KG1 (cell line): ENCODE measurements at regions not wholly inside any gene's neighbourhood (a gene's known extent, or its start where the extent isn't known, plus 50 kb on each side); places are given as distances from the start of the nearest gene placed in this dataset.
"Not testable (repeated sequence)": the region's sequence is repeated elsewhere in the genome, so short reads cannot be mapped to it uniquely, and the experiment has no call there.

Source experiments
- DNase-seq: peaks from one replicate; lab custom pipeline; 2025; lab: John Stamatoyannopoulos, UW

DNA sequence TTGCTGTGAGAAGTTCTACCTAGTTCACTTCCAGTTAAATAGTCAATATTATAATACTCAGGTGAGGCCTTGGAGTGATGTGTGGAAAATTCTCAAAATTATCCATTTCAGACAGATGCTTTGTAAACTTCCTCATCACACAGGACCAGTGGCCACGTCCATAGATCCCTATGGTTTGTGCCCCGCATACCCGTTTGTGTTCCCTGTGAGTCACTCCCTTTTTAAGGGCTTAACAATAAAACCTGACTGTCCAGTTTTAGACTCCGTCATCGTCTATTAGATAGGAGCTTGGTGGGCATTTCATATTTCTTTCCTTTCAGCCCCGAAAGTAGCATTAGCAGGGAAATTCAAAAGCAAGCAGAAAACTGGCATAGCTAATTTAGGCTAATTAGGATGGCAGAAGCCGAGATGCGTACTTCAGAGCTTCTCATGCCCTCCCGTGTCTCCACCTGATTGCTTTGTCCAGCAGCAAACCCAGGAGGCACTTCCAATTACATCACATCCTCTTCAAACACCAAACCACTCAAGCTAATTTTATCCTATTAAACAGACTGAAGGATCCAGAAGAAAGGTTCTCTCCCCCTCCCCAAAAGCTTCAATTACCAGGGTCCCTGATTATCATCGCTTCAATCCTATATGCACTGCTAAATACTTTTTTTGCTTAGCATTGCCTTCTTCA is 186.6 kb upstream of the OTX2 start:
- no peak for DNase-seq

DNA sequence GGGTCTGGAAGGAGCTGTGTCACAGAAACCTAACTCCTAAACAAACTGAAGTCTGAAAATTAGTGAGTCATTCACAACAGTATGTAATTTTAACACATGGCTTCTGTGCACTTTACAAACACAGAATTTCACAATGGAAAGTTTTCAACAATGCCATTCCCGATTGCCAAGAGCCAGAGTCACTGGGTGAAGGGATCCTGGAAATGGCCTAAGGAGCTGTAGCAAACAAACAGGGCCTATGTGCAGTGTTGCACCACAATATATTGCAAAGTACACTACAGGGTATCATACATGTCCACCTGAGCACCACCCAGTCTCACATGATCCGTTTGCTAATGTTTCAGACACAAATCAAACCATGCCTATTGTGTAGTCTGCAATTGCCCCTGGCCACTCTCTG is 184.7 kb upstream of the OTX2 start:
- DNase-seq: no peak

GRCh38 chr14:56992332-56992820 is 182.1 kb upstream of the OTX2 start:
- no peak for DNase-seq

DNA sequence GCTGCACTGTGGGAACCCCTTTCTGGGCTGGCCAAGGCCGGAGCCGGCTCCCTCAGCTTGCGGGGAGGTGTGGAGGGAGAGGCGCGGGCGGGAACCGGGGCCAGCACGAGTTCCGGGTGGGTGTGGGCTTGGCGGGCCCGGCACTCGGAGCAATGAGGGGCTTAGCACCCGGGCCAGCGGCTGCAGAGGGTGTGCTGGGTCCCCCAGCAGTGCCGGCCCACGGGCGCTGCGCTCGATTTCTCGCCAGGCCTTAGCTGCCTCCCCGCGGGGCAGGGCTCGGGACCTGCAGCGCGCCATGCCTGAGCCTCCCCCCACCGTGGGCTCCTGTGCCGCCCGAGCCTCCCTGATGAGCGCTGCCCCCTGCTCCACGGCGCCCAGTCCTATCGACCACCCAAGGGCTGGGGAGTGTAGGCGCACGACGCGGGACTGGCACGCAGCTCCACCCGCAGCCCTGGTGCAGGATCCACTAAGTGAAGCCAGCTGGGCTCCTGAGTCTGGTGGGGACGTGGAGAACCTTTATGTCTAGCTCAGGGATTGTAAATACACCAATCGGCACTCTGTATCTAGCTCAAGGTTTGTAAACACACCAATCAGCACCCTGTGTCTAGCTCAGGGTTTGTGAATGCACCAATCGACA is 180.8 kb upstream of the OTX2 start:
- not testable (repeated sequence) for DNase-seq

GRCh38 chr14:56989359-56989758 is 179.1 kb upstream of the OTX2 start:
- DNase-seq: no peak

DNA sequence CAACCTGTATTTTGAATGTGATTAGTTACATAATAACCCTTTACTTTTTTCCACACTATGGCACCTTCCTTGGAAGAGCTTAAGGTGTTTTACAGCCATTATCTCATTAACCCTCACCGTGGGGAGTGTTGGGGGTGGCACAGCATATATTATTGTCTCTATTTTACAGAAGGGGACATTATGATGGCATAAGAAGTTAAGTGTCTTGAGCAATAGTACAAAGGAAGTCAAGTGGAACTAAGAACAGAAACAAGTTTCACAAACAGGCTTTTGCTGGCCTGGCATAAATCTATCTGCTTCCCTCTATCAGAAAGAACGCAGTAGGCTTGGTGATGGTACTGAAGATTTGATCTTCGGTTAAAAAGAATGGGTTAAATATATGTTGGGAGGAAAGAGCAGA is 169.7 kb upstream of the OTX2 start:
- no peak for DNase-seq

DNA sequence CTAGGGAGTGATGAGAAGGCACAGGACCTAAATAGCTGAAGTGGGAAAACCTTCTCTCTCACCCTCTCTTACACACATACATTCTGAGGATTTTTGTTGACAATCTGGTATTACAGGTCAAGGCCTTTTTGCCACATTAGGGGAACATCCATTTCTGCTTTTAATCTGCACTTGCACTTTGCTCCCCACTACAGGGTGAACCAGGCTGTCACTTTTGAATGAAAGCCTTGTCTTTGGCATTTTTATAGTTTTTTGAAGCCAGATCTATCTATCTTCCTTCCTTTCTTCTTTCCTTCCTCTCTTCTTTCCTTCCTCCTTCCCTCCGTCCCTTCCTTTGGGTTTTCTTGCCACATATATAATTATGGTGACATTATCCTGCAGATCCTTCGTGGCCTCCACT is 165.9 kb upstream of the OTX2 start:
- DNase-seq: no peak

- no peak for DNase-seq
Measured at GRCh38 chr14:56975521-56975920, 165.2 kb upstream of the OTX2 start.

GRCh38 chr14:56972948-56973347 is 162.7 kb upstream of the OTX2 start:
- no peak for DNase-seq

DNA sequence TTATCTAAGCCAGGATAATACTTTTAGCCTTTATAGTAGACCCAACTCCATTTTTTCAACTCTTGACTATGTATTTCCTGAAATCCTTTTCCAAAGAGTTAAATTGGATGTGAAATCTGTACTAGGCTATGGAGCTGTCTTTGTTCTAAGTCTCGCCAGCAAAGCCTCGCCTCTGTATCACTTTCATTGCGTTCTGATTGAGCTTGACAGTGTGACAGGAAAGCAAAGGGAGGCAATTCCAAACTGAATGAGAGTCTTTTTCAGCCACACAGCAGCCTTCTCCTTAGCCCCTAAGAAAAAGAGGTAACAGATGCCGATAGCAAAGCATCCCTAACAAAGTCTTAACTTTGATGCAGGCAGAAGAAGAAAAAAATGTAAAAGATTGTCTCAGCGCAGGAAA is 154.6 kb upstream of the OTX2 start:
- no peak for DNase-seq

DNA sequence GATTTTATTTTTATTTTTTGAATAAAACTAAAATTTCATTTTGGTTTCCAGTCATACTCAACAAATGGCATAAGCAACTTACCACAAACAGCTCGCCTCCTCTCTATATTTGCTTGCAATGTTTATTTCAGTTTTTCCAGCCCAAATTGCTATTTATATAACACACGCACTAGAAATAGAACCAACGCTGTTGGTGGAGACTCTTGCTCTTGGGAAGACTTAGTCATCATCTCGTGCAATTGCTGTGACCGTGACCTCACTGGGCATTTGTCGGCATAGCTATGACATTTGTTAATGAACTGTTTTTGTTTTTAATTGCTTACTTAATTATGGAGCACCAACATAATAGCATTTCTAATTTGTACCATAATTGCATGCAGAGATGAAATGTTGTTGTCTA is 153.1 kb upstream of the OTX2 start:
- DNase-seq: no peak

- DNase-seq: no peak
Measured at GRCh38 chr14:56962444-56963080, 152.3 kb upstream of the OTX2 start.

GRCh38 chr14:56959869-56960268 is 149.6 kb upstream of the OTX2 start:
- no peak for DNase-seq

DNA sequence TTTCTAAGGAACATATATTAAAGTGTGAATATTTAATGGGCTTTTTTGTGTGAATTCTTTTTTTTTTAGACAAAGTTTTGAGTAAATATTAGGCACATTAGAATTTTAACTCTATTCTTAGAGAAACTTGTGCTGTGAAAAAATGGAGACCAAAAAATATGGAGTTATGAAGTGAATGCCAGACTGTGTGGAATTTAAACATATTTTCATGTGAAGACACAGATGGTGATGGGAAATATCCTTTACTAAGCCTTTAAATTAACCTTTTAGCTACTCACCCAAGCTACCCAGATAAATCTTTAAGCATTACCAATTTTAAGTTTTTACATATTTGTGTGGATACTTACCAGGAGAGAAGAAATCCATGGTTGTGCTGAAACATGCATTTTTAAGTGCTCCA is 148.8 kb upstream of the OTX2 start:
- no peak for DNase-seq

DNA sequence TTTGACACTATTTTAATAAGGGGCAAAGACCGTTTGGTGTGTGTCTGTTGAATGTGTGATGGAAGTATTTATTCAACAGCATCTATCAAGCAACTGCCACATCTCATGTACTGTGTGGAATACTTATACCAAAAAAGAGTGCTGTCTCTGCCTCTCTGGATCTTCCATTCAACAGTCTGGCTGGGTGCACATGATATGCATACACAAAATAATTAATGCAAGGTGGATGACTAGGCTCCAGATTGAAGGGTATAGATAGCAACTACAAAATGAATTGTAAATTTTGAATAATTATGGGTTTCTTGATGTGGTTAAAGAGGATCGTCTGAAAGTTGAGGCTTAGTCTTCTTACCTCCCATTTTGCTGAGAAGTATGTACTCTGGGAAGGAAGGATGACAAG is 145.9 kb upstream of the OTX2 start:
- no peak for DNase-seq

GRCh38 chr14:56955745-56956144 is 145.5 kb upstream of the OTX2 start:
- DNase-seq: no peak

DNA sequence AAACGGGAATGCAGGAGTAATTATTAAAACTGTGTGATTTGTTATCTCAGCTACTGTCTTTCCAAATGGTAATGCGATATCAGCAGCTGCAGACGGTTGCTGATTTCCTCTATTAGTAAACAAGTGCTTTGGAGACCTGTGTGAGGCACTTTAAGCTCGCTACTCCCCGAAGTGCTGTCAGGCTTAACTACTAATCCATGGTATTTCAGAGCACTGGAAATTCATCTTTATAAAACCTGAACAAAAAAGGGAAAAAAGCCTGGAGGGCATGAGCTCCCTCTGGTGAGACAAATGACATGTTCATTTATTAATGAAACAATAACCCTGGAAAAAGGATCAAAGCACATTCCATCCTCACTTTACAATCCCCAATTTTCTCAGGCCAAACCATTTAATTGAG is 143.6 kb upstream of the OTX2 start:
- no peak for DNase-seq

GRCh38 chr14:56952766-56953473 is 142.6 kb upstream of the OTX2 start:
- no peak for DNase-seq

GRCh38 chr14:56949828-56950227 is 139.5 kb upstream of the OTX2 start:
- DNase-seq: no peak

- DNase-seq: no peak
Measured at GRCh38 chr14:56945291-56945690, 135.0 kb upstream of the OTX2 start.

- DNase-seq: no peak
Measured at GRCh38 chr14:56944397-56944796, 134.1 kb upstream of the OTX2 start.

GRCh38 chr14:56933446-56933845 is 123.2 kb upstream of the OTX2 start:
- no peak for DNase-seq
